ENCODE measurements at regions not wholly inside any gene's neighbourhood (a gene's known extent, or its start where the extent isn't known, plus 50 kb on each side); places are given as distances from the start of the nearest gene placed in this dataset.

DNA sequence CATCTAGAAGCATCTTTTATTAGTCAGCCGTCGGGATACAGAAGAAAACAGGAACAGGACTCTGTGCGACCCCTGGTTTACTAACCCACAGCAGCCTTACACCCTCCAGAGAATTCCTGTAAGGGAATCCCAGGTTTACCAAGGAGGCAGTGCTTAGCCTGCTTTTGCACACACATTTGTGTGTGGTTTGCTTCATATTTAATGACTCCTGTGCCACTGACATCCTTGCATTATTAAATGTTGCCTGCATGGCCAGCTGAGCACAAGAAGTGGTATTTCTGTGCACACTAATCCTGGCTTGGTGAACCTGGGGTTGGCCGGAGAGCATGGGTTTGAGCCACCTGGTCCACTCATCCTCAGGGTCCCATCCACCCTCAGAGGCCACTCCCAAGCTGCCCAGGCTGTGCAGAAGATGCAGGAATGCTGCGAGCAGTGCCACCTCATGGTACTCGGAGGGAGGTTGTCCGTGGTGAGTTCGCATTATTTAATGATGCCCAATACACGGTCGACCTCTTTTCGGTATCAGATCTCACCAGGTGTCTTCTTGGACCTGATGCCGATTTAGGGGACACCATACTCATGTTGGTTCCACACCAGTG is 152.4 kb upstream of the RTL1 start:
- FAIRE-seq (no peak), DNase-seq (ENCODE audit: insufficient read length, low spot score) (no peak)
- TF ChIP-seq TAF1 (IDR thresholded peaks at IDR 0.05; ENCODE audit: low read depth, low read length) (no peak), POLR2AphosphoS5 (IDR thresholded peaks at IDR 0.05; ENCODE audit: low read depth, low read length) (no peak)

- DNase-seq (ENCODE audit: insufficient read length, low spot score) (no peak), FAIRE-seq (no peak)
- TF ChIP-seq POLR2A (IDR thresholded peaks at IDR 0.05; ENCODE audit: low read depth, low read length) = no peak
- TF ChIP-seq POLR2AphosphoS5 (IDR thresholded peaks at IDR 0.05; ENCODE audit: low read depth, low read length) = no peak
- no peak for TF ChIP-seq POU2F2 (IDR thresholded peaks at IDR 0.05; ENCODE audit: low read depth, low read length)
- no peak for TF ChIP-seq TAF1 (IDR thresholded peaks at IDR 0.05; ENCODE audit: low read depth, low read length)
- TF ChIP-seq PAX5 (IDR thresholded peaks at IDR 0.05; ENCODE audit: insufficient read depth, low read length, severe bottlenecking) = no peak
- TF ChIP-seq SPI1 (IDR thresholded peaks at IDR 0.05; ENCODE audit: low read depth, low read length) = no peak
These were observed 152.9 kb upstream of the RTL1 start for GRCh38 chr14:101056446-101056845.

- no peak for TF ChIP-seq SPI1 (IDR thresholded peaks at IDR 0.05; ENCODE audit: low read depth, low read length)
- no peak for TF ChIP-seq TAF1 (IDR thresholded peaks at IDR 0.05; ENCODE audit: low read depth, low read length)
- no peak for TF ChIP-seq POLR2A (IDR thresholded peaks at IDR 0.05; ENCODE audit: low read depth, low read length)
- TF ChIP-seq POLR2AphosphoS5 (IDR thresholded peaks at IDR 0.05; ENCODE audit: low read depth, low read length) = no peak
- TF ChIP-seq POU2F2 (IDR thresholded peaks at IDR 0.05; ENCODE audit: low read depth, low read length) = no peak
- TF ChIP-seq PAX5 (IDR thresholded peaks at IDR 0.05; ENCODE audit: insufficient read depth, low read length, severe bottlenecking) = no peak
- DNase-seq (ENCODE audit: insufficient read length, low spot score) (no peak), FAIRE-seq (no peak)
These were observed 153.9 kb upstream of the RTL1 start for GRCh38 chr14:101057394-101057793.

GRCh38 chr14:101058571-101058970 is 155.0 kb upstream of the RTL1 start:
- no peak for FAIRE-seq
- no peak for DNase-seq (ENCODE audit: insufficient read length, low spot score)

DNA sequence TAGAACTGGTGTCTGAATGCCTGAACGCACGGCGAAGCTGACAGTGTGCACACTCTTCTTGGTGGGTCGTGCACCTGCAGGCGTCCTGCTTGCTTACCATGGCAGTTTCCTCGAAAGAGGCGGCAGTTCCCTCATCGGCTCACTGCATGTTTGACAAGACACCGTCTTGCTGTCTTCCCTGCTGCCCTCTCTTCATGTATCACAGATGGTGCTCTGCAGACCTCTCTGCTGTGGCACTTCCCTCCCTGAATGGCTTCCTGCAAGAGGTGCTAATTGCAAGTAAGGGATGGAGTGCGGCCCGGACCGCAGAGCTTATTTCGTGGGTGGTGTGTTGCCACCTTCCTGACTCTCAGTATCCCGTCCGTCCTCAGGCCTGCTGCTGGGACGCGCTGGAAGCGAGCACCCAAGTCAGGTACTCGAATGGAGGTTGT is 156.7 kb upstream of the RTL1 start:
- no peak for FAIRE-seq
- TF ChIP-seq PAX5 (IDR thresholded peaks at IDR 0.05; ENCODE audit: insufficient read depth, low read length, severe bottlenecking) = no peak
- TF ChIP-seq SPI1 (IDR thresholded peaks at IDR 0.05; ENCODE audit: low read depth, low read length) = no peak
- no peak for DNase-seq (ENCODE audit: insufficient read length, low spot score)

More at GRCh38 chr14:101058571-101058970, 155.0 kb upstream of the RTL1 start:
- TF ChIP-seq PAX5 (IDR thresholded peaks at IDR 0.05; ENCODE audit: insufficient read depth, low read length, severe bottlenecking) (no peak), SPI1 (IDR thresholded peaks at IDR 0.05; ENCODE audit: low read depth, low read length) (no peak), POU2F2 (IDR thresholded peaks at IDR 0.05; ENCODE audit: low read depth, low read length) (no peak), POLR2A (IDR thresholded peaks at IDR 0.05; ENCODE audit: low read depth, low read length) (no peak), TAF1 (IDR thresholded peaks at IDR 0.05; ENCODE audit: low read depth, low read length) (no peak), POLR2AphosphoS5 (IDR thresholded peaks at IDR 0.05; ENCODE audit: low read depth, low read length) (no peak)

DNA sequence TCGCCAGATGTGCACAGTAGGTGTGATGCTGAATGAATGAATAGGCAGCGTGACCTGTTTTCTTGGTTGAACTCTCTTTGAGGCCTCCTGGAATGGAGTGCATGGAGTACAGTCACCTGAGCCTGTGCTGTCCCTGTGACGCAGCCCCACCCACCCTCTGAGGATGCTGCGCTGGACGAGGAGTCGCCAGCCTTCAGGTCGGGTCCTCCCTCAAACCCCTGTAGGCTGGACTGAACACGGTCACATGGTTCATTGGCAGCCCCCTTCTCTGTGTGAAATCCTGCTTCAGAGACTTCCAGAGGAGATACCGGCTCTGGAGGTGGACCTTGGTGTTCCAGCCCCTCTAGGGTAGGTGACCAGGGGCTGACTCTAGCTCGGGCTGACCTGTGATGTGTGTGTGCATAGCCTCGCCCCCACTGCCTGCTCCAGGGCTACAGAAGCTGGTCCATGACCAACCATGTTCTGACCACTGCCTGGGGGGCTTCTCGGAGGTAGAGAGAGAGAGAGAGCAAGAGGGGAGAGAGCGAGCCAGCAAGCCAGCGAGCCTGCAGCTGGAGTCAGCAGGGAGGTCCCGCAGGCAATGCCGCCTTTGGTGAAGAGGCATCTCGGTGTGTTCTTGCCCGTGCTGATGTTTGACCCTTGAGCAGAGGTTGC is 158.0 kb upstream of the RTL1 start:
- DNase-seq (ENCODE audit: insufficient read length, low spot score) (no peak), FAIRE-seq (no peak)
- TF ChIP-seq PAX5 (IDR thresholded peaks at IDR 0.05; ENCODE audit: insufficient read depth, low read length, severe bottlenecking) (no peak), SPI1 (IDR thresholded peaks at IDR 0.05; ENCODE audit: low read depth, low read length) (no peak), POLR2A (IDR thresholded peaks at IDR 0.05; ENCODE audit: low read depth, low read length) (no peak), TAF1 (IDR thresholded peaks at IDR 0.05; ENCODE audit: low read depth, low read length) (no peak), POU2F2 (IDR thresholded peaks at IDR 0.05; ENCODE audit: low read depth, low read length) (no peak), POLR2AphosphoS5 (IDR thresholded peaks at IDR 0.05; ENCODE audit: low read depth, low read length) (no peak)

GRCh38 chr14:101062065-101062450 is 158.5 kb upstream of the RTL1 start:
- DNase-seq (ENCODE audit: insufficient read length, low spot score) (no peak), FAIRE-seq (no peak)
- TF ChIP-seq POLR2A (IDR thresholded peaks at IDR 0.05; ENCODE audit: low read depth, low read length) = no peak
- no peak for TF ChIP-seq PAX5 (IDR thresholded peaks at IDR 0.05; ENCODE audit: insufficient read depth, low read length, severe bottlenecking)
- TF ChIP-seq POU2F2 (IDR thresholded peaks at IDR 0.05; ENCODE audit: low read depth, low read length) = no peak

GRCh38 chr14:101062601-101063000 is 159.1 kb upstream of the RTL1 start:
- DNase-seq (ENCODE audit: insufficient read length, low spot score) (no peak), FAIRE-seq (no peak)
- TF ChIP-seq SPI1 (IDR thresholded peaks at IDR 0.05; ENCODE audit: low read depth, low read length) (no peak), PAX5 (IDR thresholded peaks at IDR 0.05; ENCODE audit: insufficient read depth, low read length, severe bottlenecking) (no peak), TAF1 (IDR thresholded peaks at IDR 0.05; ENCODE audit: low read depth, low read length) (no peak), POLR2A (IDR thresholded peaks at IDR 0.05; ENCODE audit: low read depth, low read length) (no peak), POLR2AphosphoS5 (IDR thresholded peaks at IDR 0.05; ENCODE audit: low read depth, low read length) (no peak), POU2F2 (IDR thresholded peaks at IDR 0.05; ENCODE audit: low read depth, low read length) (no peak)

- DNase-seq (ENCODE audit: insufficient read length, low spot score) = no peak
- no peak for FAIRE-seq
- TF ChIP-seq POLR2AphosphoS5 (IDR thresholded peaks at IDR 0.05; ENCODE audit: low read depth, low read length) (no peak), SPI1 (IDR thresholded peaks at IDR 0.05; ENCODE audit: low read depth, low read length) (no peak), POLR2A (IDR thresholded peaks at IDR 0.05; ENCODE audit: low read depth, low read length) (no peak), POU2F2 (IDR thresholded peaks at IDR 0.05; ENCODE audit: low read depth, low read length) (no peak), TAF1 (IDR thresholded peaks at IDR 0.05; ENCODE audit: low read depth, low read length) (no peak), PAX5 (IDR thresholded peaks at IDR 0.05; ENCODE audit: insufficient read depth, low read length, severe bottlenecking) (no peak)
These were observed 159.6 kb upstream of the RTL1 start for GRCh38 chr14:101063121-101063520.

GRCh38 chr14:101064121-101064661 is 160.7 kb upstream of the RTL1 start:
- TF ChIP-seq TAF1 (IDR thresholded peaks at IDR 0.05; ENCODE audit: low read depth, low read length) (no peak), POLR2AphosphoS5 (IDR thresholded peaks at IDR 0.05; ENCODE audit: low read depth, low read length) (no peak), POLR2A (IDR thresholded peaks at IDR 0.05; ENCODE audit: low read depth, low read length) (no peak), POU2F2 (IDR thresholded peaks at IDR 0.05; ENCODE audit: low read depth, low read length) (no peak), PAX5 (IDR thresholded peaks at IDR 0.05; ENCODE audit: insufficient read depth, low read length, severe bottlenecking) (no peak), SPI1 (IDR thresholded peaks at IDR 0.05; ENCODE audit: low read depth, low read length) (no peak)
- FAIRE-seq = no peak

More at GRCh38 chr14:101064121-101064661, 160.7 kb upstream of the RTL1 start:
- DNase-seq (ENCODE audit: insufficient read length, low spot score) = no peak
